HG03095 (cell line): ENCODE measurements at regions not wholly inside any gene's neighbourhood (a gene's known extent, or its start where the extent isn't known, plus 50 kb on each side); places are given as distances from the start of the nearest gene placed in this dataset.
"Not testable (repeated sequence)": the region's sequence is repeated elsewhere in the genome, so short reads cannot be mapped to it uniquely, and the experiment has no call there.

Source experiments
- ATAC-seq: cut with Tn5 transposase; IDR thresholded peaks from one replicate; pipeline ENCODE4 v1.9.1; 2021; ENCODE audit warnings: moderate library complexity; ENCODE audit not compliant: unreplicated experiment

DNA sequence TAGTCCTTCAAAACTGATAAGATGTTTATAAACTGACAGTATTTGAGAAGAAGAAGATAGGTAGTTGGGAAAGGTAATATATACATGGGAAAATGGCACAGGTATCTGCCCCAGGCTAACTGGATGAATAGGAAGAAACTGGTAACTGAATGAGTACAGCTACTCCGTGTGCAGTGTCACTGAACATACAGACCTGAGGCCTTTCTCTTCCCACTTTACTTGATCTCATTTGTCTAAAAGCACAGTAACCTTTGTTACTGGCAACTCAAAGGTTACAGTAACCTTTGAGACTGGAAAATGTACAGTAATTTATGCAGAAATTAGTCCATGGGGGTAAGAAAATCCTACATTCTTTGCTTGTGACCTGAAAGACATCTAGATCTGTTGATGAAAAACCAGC lies 735.0 kb upstream of the RIOK2 start:
- no peak for ATAC-seq

DNA sequence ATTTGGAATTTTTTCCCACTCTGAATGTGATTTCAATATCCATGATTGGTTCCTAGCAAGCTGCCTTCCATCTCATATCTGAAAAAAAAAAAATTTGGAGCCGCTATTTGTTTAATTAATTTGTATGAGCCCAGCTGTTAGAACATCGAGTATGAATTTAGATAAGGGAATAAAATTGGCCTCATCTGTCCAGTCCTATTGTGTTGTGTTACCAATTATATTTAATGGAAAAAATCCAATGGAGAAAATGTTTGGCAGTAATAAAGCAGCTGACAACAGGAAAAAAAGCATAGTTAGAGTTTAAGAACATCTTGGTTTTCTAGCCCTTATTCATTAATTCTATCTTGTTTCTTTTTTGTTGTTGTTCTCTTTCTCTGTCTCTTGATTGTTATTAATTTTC lies 735.6 kb upstream of the RIOK2 start:
- no peak for ATAC-seq

DNA sequence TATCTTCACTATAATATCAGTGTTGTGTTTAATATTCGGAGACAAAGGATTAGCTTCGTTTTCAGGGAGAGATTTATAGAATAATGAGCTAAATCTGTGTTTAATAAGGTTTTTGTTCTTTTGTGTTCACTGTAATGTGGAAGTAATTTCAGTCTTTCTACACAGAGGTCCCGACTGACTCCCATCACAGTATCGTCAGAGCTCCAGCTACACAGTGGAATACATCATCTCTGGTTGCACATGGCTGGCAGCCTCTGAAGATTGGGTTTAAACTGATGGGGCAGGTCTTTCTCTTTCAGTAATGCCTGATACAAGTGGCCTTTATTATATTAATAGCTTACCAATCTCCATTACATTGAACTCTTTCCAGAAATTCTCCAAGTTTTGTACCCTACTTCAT lies 736.7 kb upstream of the RIOK2 start:
- no peak for ATAC-seq

DNA sequence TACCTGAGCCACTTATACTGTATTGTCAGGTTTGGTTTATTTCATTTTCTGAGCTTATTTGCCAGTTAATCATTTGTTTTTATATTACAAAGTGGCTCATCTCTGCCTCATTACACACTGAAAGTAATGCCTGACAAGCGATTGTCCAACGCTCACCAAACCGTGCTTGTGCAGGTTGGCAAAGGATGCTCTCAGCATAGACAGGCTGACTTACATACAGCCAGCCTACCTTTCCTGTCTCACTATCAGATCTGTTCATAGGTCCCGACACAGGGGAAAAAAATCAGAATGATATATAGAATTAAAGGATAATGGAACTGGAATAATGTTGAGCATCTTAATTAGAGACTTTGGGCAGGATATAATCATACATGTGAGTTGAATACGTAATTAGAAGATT lies 739.7 kb upstream of the RIOK2 start:
- no peak for ATAC-seq

DNA sequence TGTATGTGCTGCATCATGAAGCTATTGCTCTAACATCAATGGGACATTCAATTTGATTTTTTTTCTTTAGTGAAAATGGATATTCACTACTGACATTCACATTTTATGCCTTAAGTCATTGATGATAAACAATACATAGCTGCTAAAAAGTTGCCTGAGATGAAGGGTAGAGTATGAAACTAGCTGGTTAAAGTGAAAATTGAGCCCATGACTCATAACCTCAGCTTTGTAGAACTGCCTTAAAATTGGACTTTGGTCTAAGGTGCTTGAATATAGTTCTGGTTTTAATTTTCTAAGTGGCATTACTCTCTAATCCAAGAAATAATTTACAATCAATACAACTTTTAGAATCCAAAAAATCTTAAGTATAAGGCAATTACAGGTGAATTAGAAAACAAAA lies 740.4 kb upstream of the RIOK2 start:
- ATAC-seq = no peak

DNA sequence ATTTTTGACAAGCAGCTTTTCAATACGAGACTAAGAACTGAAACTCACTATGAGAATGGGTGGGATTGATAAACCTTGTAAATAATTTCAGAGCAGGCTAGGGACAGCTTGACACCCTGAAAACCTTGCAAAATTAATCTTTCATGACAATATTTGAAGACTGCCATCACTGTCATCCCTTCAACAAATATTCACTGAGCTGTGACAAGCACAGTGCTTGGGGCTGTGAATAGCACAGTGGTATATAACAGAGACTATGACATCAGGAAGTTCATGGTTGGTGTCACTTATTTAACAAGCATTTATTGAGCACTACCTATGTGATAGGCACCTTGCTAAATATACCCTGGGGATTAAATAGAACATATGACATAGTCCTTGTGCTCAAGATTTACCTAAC lies 741.0 kb upstream of the RIOK2 start:
- no peak for ATAC-seq

DNA sequence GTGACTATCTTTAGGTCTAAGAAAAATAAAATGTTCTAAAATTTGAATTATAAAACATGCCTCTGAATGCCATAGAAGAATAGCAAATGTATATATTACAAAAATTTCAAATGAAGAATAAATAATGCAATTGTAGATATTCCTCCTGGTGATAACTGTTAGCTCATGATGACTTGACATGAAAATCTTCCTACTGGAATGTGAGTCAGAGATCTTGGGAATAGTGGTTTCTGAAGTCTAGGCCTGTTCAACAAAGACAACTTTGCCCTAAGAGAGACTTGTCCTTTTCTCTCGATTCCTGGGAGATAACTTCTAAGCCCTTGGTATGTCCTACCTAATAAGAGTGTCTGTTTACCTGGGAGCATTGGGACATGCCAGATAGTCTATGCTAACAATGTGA lies 746.3 kb upstream of the RIOK2 start:
- ATAC-seq = no peak

DNA sequence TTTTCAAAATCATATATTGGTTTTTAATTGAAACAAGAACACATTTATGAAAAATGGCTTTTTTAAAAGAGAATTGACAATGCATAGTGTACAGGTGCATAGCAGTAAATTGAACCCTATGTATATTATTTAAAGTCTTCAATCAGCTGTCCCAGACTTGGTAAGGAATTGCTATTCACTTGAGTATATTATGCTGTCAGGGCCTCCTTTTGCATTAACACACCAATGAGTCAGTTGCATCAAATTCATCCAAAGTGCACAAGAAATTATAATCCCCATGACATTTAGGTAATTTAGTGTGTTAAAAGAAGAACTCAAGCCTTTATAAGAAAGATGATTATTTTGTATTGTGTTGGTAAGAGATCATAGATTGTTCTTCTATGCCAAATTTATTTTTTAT lies 748.8 kb upstream of the RIOK2 start:
- no peak for ATAC-seq

DNA sequence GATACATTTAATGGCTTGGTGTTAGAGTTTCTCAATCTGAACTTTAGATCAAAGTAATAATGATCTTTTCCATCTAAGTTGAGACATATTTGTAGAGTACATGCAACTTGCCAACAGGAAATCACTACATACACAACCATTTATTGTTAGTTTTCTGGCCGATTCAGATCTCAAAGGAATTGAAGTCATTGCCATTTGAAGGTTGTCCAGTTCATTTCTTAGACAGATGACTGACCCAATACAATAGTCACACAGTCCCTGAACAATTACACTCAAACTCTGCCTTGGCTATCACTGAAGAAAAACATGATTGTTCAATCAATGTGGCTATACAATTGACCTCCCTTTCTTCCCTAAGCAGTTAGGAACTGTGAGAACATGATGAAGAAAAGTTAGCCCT lies 753.2 kb upstream of the RIOK2 start:
- no peak for ATAC-seq

DNA sequence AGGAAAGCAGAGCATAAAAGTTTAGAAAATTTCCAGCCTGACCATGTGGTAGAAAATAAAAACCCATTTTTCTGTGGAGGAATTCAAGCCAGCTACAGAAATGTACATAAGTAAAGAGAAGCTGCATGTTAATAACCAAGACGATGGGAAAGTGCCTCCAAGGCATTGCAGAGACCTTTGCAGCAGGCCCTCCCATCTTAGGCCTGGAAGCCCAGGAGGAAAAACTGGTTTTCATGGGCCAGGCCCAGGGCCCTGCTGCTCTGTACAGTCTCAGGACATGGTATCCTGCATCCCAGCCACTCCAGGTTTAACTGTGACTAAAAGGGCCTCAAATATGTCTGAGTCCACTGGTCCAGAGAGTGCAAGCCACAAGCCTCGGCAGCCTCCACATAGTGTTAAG lies 754.8 kb upstream of the RIOK2 start:
- no peak for ATAC-seq

DNA sequence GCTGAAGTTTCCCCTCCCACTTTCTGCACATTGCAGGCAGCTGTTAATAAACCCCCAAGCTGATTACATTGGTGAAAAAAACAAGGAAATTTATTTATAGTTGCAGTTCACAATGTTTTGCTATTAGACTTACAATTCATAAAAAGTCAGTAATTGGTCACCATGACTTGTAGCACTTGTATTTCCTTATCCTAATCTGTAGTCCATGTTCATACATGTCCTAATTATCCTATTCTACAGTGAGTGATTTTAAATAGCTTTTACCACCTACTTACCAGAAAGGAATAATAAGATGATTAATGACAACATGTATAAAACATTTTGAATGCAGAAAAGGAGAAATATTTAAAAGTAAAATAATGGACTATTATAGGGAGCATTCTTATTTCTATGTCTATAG lies 760.0 kb upstream of the RIOK2 start:
- ATAC-seq = no peak

DNA sequence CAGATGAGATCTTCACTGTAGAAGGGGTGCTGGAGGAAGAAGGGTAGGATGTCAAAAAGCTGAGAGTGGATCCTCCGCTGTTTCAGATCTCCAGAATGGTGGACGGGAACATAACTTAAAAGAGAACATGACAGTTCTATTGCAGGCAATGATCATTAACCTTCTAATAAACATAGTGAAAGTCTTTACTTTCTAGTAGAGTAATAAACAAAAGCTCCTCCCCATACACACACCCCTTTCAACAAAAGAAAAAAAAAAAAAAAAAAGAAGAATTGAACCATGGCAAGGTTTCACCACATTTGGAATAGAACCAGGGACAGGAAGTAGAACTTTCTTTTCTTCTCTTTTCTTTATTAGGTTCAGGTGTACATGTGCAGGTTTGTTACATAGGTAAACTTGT lies 768.1 kb upstream of the RIOK2 start:
- ATAC-seq = no peak

DNA sequence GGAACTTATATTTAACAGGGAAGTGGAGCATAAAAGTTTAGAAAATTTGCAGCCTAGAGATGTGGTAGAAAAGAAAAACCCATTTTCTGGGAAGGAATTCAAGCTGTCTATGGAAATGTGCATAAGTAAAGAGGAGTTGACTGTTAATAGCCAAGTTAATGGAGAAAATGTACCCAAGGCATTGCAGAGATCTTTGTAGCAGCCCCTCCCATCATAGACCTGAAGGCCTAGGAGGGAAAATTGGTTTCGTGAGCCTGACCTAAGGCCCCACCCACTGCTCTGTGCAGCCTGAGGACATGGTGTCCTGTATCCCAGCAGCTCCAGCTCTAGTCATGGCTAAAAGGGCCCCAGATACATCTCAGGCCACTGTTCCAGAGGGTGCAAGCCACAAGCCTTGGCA lies 772.4 kb upstream of the RIOK2 start:
- ATAC-seq = no peak

DNA sequence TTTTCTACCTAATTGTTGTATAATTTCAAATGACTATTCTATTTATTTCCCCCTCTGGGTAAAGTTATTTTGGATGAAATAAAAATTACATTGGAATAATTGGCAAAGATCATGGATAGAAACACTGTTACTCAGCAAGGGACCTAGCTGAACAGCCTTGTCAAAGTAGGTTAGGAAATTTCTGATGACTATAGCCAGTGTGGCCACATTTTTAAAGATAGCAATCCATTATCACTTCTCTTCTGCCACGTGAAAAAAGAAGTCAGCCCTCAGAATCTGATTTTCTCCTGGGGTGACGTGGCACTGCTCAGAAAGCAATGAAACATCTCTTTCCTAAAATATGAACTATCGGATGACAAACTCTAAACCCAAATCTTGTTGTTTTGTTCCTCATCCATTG lies 784.2 kb upstream of the RIOK2 start:
- ATAC-seq = no peak

DNA sequence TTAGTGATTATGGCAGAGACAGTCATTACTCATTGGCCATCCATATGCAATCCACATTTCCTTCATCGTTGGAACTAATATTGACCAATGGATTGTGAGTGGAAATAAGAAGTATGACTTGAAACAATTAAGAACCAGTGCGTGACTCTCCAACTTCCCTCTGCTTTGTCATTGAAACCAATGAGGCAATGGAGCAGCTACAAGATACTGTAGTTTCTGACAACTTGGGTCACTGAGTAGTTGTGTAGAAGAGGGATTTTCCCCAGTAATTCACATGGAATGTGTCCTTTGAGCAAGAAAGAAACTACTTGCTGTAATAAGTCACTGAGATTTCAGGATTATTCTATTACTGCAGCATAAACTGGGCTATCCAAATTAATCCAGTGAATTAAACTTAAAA lies 785.3 kb upstream of the RIOK2 start:
- ATAC-seq = no peak

DNA sequence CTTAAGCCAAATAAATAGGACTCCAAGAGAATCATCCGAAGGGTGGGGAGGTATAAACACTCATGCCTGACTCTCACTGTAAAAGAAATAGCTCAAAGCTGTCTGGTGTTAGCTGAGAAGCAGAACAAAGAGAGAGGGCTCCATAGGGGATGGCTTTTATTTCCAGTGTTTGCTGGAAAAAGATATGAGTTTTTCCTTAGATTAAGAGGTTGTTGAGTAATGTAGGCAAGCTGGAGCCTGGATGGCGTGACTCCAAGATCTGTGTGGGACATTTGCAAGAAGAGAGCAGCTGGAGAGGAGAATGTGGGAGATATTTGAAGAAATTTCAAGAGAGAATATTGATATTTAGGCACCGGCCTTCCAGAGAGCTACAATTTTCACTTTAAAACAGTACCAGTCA lies 793.7 kb upstream of the RGMB start:
- no peak for ATAC-seq

DNA sequence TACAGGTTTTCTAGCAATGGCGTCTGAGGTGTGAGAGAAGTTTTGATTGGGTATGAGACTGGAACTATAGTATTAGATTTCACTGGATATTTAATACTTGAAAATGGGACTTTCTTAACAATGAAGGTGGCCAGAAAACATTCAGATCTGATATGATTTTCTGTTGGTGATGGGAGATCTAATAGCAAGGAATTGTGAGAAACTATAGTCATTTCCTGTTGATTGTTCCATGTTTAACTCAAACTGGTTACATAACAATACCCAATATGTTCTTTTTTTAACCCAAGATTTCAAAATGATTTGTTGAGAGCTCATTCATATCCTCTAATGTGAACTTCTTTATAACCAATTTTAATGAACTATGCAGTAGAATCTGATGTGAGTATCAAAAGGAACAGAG lies 793.2 kb upstream of the RGMB start:
- ATAC-seq = no peak

DNA sequence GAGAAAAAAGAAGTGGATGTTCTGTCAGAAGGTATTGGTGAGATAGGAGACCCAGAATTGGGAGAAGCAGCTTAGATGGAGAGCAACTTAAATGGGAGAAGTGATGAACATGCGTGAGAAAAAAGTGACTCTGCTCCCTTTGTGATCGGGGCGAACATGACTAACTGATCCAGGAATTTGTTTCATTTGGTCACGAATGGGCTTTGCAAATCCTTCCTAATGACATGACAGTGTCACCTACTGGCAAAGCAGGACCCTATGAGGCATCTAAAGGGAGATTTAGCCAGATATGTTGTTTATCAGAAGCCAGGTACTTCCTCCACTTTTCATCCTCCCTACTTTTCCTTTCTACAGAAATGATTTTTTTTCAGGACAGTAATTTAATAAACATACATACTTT lies 787.4 kb upstream of the RGMB start:
- no peak for ATAC-seq

DNA sequence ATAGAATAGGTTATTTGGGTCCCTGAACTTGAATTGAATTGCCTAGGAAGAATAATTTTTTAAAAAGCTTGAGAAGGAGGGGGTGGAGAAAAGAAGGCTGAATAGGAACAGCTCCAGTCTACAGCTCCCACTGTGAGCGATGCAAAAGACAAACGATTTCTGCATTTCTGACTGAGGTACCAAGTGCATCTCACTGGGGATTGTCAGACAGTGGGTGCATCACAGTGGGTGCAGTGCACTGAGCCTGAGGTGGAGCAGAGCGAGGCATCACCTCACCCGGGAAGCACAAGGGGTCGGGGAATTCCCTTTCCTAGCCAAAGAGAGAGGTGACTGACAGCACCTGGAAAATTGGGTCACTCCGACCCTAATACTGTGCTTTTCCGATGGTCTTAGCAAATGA lies 782.2 kb upstream of the RGMB start:
- no peak for ATAC-seq

DNA sequence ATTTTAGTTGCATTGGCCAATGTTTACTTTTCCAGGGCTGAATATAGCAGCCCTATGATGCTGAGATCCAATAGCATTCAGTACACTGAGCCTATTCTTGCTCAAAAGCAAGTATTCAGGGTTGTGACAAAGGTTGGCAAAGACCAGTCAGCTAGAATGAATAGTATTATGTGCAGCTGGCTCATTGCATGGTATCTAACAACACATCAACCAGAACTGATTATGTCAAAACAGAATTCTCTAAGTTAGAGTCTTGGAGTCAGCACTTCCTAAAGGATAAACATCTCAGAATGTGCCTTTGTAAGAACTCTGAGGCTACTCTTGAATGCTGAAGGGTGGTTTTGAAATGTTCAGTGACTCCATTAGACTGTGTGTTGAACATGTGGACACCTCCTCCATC lies 774.5 kb upstream of the RGMB start:
- no peak for ATAC-seq

DNA sequence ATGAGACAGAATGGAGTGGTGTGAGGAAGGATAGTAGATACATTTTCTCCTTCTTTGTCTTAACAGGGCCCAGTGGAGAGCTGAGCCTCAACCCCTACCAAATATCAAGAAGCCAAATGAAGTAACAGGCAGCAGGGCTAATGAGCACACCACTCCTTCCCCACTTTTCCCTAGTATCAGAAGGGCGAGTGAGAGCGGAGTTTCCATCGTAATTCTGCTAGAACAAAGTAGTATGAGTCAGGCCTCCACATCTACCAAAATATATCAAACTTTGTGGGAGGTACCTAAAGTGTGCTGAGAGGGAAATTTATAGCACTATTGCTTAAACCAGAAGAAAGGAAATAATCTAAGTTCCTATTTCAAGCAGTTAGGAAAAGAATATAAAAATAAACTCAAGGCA lies 769.0 kb upstream of the RGMB start:
- no peak for ATAC-seq

DNA sequence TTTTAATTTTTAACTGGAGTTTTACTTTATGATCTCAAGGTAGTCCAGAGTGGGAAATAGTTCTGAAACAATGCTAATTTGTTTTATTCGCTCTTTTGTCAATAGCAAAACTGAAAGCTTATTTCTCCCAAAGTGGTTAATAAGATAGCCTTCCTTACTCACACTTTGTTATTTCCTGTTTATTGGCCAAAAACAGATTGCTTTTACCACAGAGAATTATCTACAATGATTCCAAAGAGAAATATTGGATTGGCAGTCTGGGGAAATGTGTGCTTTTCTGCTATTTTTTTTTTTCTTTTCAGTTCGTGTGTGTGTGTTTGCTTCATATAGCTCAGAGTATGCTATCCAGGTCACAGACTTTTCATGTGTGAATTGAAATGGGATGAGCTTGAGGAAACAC lies 756.7 kb upstream of the RGMB start:
- no peak for ATAC-seq

DNA sequence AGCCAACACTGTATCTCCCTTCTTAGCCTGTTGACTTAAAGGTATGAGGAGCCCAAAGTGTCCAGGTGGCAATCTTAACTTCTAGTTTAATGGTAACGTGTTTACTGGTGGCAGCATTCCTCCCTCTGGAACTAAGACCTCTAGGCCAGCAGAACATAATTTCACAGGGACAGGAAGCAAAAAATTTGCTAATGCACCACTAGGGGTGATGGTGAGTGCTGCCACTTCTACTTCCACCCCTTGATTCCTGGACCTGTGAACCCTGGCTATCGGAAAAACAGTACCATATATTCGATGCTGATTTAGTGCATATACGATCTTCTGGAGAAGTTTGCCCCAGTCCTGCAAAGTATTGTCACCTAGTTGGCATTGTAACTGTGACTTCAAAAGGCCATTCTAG lies 743.2 kb upstream of the RGMB start:
- ATAC-seq = not testable (repeated sequence)

DNA sequence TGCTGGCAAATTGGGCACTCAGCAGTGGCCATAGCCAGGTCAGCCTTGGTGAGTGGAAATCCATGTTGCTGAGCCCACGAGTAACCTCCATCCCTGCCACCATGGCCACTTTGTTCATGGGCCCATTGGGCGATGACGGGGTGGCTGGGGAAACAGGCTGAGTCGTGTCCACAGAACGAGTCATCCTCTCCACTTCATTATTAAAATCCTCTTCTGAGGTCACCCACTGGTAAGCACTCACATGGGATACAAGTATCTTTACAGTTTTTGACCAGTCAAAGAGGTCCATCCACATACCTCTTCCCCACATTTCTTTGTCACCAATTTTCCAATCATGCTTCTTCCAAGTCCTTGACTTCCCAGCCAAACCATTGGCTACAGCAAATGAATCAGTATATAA lies 742.4 kb upstream of the RGMB start:
- ATAC-seq = not testable (repeated sequence)
